Retina (tissue), 1 donor: ENCODE measurements at regions not wholly inside any gene's neighbourhood (a gene's known extent, or its start where the extent isn't known, plus 50 kb on each side); places are given as distances from the start of the nearest gene placed in this dataset.
"Not testable (repeated sequence)": the region's sequence is repeated elsewhere in the genome, so short reads cannot be mapped to it uniquely, and the experiment has no call there.

Source experiments
- DNase-seq: peaks from one replicate; pipeline ENCODE4 v3.0.0-alpha.2; 2016

GRCh38 chr3:35446896-35447295 is 192.4 kb upstream of the ARPP21 start:
- DNase-seq: no peak

- DNase-seq: no peak
These were observed 191.2 kb upstream of the ARPP21 start for GRCh38 chr3:35448121-35448520.

- DNase-seq: no peak
These were observed 190.6 kb upstream of the ARPP21 start for GRCh38 chr3:35448681-35449080.

- not testable (repeated sequence) for DNase-seq
These were observed 184.5 kb upstream of the ARPP21 start for GRCh38 chr3:35454819-35455218.

- DNase-seq: no peak
These were observed 165.4 kb upstream of the ARPP21 start for GRCh38 chr3:35473956-35474355.

GRCh38 chr3:35482566-35482965 is 156.8 kb upstream of the ARPP21 start:
- not testable (repeated sequence) for DNase-seq

GRCh38 chr3:35483131-35483530 is 156.2 kb upstream of the ARPP21 start:
- no peak for DNase-seq

GRCh38 chr3:35484929-35485530 is 154.3 kb upstream of the ARPP21 start:
- DNase-seq: peak; percentile 46

GRCh38 chr3:35486295-35486694 is 153.0 kb upstream of the ARPP21 start:
- no peak for DNase-seq

GRCh38 chr3:35487376-35487775 is 151.9 kb upstream of the ARPP21 start:
- no peak for DNase-seq

GRCh38 chr3:35488526-35488925 is 150.8 kb upstream of the ARPP21 start:
- DNase-seq: no peak

- no peak for DNase-seq
These were observed 146.5 kb upstream of the ARPP21 start for GRCh38 chr3:35492841-35493240.

- DNase-seq: no peak
These were observed 140.7 kb upstream of the ARPP21 start for GRCh38 chr3:35498506-35499210.

GRCh38 chr3:35500641-35501350 is 138.5 kb upstream of the ARPP21 start:
- no peak for DNase-seq

- DNase-seq: no peak
These were observed 136.6 kb upstream of the ARPP21 start for GRCh38 chr3:35502699-35503098.

- peak; percentile 71 for DNase-seq
These were observed 134.1 kb upstream of the ARPP21 start for GRCh38 chr3:35505181-35505580.

GRCh38 chr3:35505772-35506171 is 133.6 kb upstream of the ARPP21 start:
- no peak for DNase-seq

GRCh38 chr3:35519936-35520335 is 119.4 kb upstream of the ARPP21 start:
- DNase-seq: no peak

- no peak for DNase-seq
These were observed 118.1 kb upstream of the ARPP21 start for GRCh38 chr3:35521196-35521595.

GRCh38 chr3:35522450-35522849 is 116.9 kb upstream of the ARPP21 start:
- DNase-seq: no peak

- DNase-seq: no peak
These were observed 116.3 kb upstream of the ARPP21 start for GRCh38 chr3:35523074-35523473.

GRCh38 chr3:35523838-35524237 is 115.5 kb upstream of the ARPP21 start:
- no peak for DNase-seq

- no peak for DNase-seq
These were observed 114.5 kb upstream of the ARPP21 start for GRCh38 chr3:35524856-35525255.

- no peak for DNase-seq
These were observed 110.6 kb upstream of the ARPP21 start for GRCh38 chr3:35528728-35529127.
